Immature natural killer cell (primary cell): ENCODE measurements at regions not wholly inside any gene's neighbourhood (a gene's known extent, or its start where the extent isn't known, plus 50 kb on each side); places are given as distances from the start of the nearest gene placed in this dataset.

Experiments used
- DNase-seq, 3 donors: peaks; one replicate each; pipeline ENCODE4 v3.0.0; 2022; ENCODE audit warnings: mixed read lengths in 1 of 3
- H3K27ac Mint-ChIP-seq, 6 donors: one replicate each; pipeline ENCODE4 v1.8.0; 2020; ENCODE audit warnings: mixed read lengths in 6 of 6, mild to moderate bottlenecking in 5 of 6, inconsistent platforms in 4 of 6, moderate library complexity in 3 of 6
- H3K27me3 Mint-ChIP-seq, 3 donors: one replicate each; pipeline ENCODE4 v1.8.0; 2020 to 2021; ENCODE audit warnings: low read depth in 3 of 3, mild to moderate bottlenecking in 3 of 3, mixed read lengths in 3 of 3, moderate library complexity in 3 of 3, inconsistent platforms in 1 of 3
- H3K36me3 Mint-ChIP-seq, 3 donors: one replicate each; pipeline ENCODE4 v1.8.0; 2020; ENCODE audit warnings: mixed read lengths in 3 of 3, inconsistent platforms in 2 of 3, mild to moderate bottlenecking in 2 of 3
- H3K4me1 Mint-ChIP-seq, 2 donors: one replicate each; pipeline ENCODE4 v1.8.0; 2020; ENCODE audit warnings: inconsistent platforms in 2 of 2, mild to moderate bottlenecking in 2 of 2, mixed read lengths in 2 of 2, moderate library complexity in 1 of 2
- H3K4me3 Mint-ChIP-seq, 5 donors: one replicate each; pipeline ENCODE4 v1.8.0; 2020; ENCODE audit warnings: mild to moderate bottlenecking in 5 of 5, mixed read lengths in 5 of 5, inconsistent platforms in 3 of 5, moderate library complexity in 3 of 5
- H3K9me3 Mint-ChIP-seq, 6 donors: one replicate each; pipeline ENCODE4 v1.8.0; 2020; ENCODE audit warnings: mild to moderate bottlenecking in 6 of 6, mixed read lengths in 6 of 6, inconsistent platforms in 4 of 6, moderate library complexity in 3 of 6

DNA sequence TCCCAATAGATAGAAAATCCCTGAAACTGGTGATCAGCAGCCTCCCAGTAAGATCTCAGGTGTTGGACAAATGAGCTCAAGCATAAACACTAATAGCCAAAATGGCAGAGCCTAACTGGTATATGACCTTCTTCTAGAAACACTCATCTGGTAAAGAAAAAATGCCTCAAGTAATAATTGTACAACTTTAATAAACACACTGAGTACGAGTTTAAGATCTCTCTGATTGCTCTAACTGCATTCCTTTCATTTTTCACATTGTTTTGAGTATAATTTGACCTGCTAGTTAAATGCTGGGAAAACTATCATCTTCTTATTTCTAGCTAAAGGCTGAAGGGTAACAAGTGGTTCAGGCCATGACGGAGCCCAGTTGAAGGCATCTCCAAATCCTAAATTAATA lies 2009.5 kb upstream of the PCDH20 start:
- no peak for DNase-seq
- Mint-ChIP-seq H3K27ac (no peak overlapping the region), H3K36me3 (no peaks in the 10 kb centered on the region), H3K27me3 (no peaks in the 10 kb centered on the region), H3K9me3 (peaks cover 0 to 42% (median 13%) of the 10 kb centered on the region in 6 donors), H3K4me3 (no peak overlapping the region), H3K4me1 (no peaks in the 10 kb centered on the region)

DNA sequence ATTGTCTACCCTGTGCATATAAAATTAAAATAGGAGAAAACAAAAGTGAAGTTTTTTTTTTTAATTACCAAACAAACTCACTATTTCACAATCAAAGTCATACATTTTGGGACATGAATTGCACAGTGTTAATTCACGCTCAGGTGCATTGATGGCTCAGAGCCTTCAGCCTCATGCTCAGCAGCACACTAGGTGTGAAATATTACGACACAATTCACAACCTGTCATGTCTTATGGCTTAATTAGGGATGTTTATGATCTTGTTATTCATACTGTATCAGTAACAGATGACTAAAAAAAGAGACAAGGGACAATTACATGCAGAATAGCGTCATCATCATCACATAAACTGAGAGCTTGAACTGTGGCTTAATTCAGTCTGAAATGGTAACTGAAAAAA lies 2005.5 kb upstream of the PCDH20 start:
- DNase-seq: no peak
- H3K36me3 Mint-ChIP-seq: no peaks in the 10 kb centered on the region
- peaks cover 3 to 55% (median 13%) of the 10 kb centered on the region in 6 donors for H3K9me3 Mint-ChIP-seq
- H3K27ac Mint-ChIP-seq: no peak overlapping the region
- no peak overlapping the region for H3K4me3 Mint-ChIP-seq
- H3K4me1 Mint-ChIP-seq: no peaks in the 10 kb centered on the region
- no peaks in the 10 kb centered on the region for H3K27me3 Mint-ChIP-seq

DNA sequence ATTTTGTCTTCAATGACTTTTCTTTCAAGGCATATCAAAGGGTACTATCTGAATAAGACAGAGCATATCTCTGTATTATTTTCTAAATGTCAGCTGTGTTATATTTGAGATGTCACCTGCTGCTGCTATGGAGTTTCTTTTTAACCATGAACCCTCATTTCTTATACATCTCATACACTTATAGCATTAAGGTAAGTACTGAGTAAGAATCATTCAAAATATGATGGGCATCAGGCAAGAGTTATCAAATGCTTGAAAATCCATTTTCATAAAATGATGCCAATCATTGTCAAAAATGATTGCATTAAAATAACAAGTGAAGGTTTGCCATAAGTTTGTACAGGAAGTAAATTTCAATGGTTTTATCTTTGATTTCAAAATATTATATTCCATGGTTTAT lies 2005.0 kb upstream of the PCDH20 start:
- H3K36me3 Mint-ChIP-seq: no peaks in the 10 kb centered on the region
- peaks cover 3 to 54% (median 13%) of the 10 kb centered on the region in 6 donors for H3K9me3 Mint-ChIP-seq
- no peaks in the 10 kb centered on the region for H3K4me1 Mint-ChIP-seq
- no peak overlapping the region for H3K4me3 Mint-ChIP-seq
- no peak overlapping the region for H3K27ac Mint-ChIP-seq
- no peaks in the 10 kb centered on the region for H3K27me3 Mint-ChIP-seq
- no peak for DNase-seq

GRCh38 chr13:63414247-63414646 lies 1998.6 kb upstream of the PCDH20 start:
- H3K4me3 Mint-ChIP-seq: no peak overlapping the region
- H3K27me3 Mint-ChIP-seq: no peaks in the 10 kb centered on the region
- no peak for DNase-seq

GRCh38 chr13:63409791-63410351 lies 1994.2 kb upstream of the PCDH20 start:
- no peak for DNase-seq

More at GRCh38 chr13:63414247-63414646, 1998.6 kb upstream of the PCDH20 start:
- Mint-ChIP-seq H3K27ac (no peak overlapping the region), H3K36me3 (no peaks in the 10 kb centered on the region), H3K9me3 (peaks cover 3 to 38% (median 17%) of the 10 kb centered on the region in 6 donors), H3K4me1 (no peaks in the 10 kb centered on the region)

GRCh38 chr13:63408331-63409189 lies 1992.9 kb upstream of the PCDH20 start:
- no peak for DNase-seq
- H3K4me3 Mint-ChIP-seq: no peak overlapping the region
- H3K9me3 Mint-ChIP-seq: peaks cover 4 to 46% (median 19%) of the 10 kb centered on the region in 6 donors
- H3K4me1 Mint-ChIP-seq: no peaks in the 10 kb centered on the region
- H3K36me3 Mint-ChIP-seq: no peaks in the 10 kb centered on the region
- H3K27me3 Mint-ChIP-seq: no peaks in the 10 kb centered on the region
- no peak overlapping the region for H3K27ac Mint-ChIP-seq

More at GRCh38 chr13:63409791-63410351, 1994.2 kb upstream of the PCDH20 start:
- H3K27me3 Mint-ChIP-seq: no peaks in the 10 kb centered on the region
- no peaks in the 10 kb centered on the region for H3K36me3 Mint-ChIP-seq
- no peaks in the 10 kb centered on the region for H3K4me1 Mint-ChIP-seq
- no peak overlapping the region for H3K27ac Mint-ChIP-seq
- H3K9me3 Mint-ChIP-seq: peaks cover 4 to 45% (median 19%) of the 10 kb centered on the region in 6 donors
- no peak overlapping the region for H3K4me3 Mint-ChIP-seq

DNA sequence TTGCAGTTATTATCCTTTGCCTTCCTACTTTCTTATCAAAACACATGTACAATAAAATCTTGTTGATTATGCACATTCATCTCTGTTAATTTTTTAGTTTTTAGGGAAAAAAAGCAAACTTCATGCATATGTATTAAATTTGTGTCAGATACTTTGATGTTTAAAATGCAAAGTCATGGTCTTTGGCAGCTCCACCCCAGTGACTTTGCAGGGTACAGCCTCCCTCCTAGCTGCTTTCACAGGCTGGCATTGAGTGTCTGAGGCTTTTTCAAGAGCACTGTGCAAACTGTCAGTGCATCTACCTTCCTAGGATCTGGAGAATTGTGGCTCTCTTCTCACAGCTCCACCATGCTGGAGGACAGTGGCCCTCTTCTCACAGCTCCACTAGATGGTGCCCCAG lies 1988.1 kb upstream of the PCDH20 start:
- Mint-ChIP-seq H3K27ac (no peak overlapping the region), H3K4me3 (no peak overlapping the region), H3K4me1 (no peaks in the 10 kb centered on the region), H3K27me3 (no peaks in the 10 kb centered on the region), H3K9me3 (peaks cover 10 to 57% (median 29%) of the 10 kb centered on the region in 6 donors), H3K36me3 (no peaks in the 10 kb centered on the region)
- DNase-seq: no peak

DNA sequence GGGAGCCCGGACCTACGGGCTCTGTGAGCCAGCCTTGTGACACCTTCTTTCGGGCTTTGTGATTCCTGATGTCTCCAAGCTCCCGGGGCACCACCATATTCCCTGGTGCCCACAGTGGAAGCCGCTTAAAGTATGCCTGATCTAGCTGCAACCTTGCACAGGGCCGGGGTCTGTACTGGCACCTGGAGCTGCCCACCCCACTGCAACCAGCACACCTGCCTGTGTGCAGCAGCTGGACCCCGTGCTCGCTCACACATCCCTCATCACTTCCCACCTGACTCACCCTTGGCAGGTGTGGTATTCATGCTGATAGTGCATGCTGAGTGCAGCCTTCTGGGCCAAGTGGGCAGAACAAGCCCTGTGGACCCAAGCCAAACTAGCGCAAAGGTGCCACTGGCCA lies 1981.1 kb upstream of the PCDH20 start:
- DNase-seq: no peak
- Mint-ChIP-seq H3K4me1 (no peaks in the 10 kb centered on the region), H3K36me3 (no peaks in the 10 kb centered on the region), H3K27ac (no peak overlapping the region), H3K27me3 (no peaks in the 10 kb centered on the region), H3K9me3 (peaks cover under 1 to 17% (median 14%) of the 10 kb centered on the region in 6 donors), H3K4me3 (no peak overlapping the region)

DNA sequence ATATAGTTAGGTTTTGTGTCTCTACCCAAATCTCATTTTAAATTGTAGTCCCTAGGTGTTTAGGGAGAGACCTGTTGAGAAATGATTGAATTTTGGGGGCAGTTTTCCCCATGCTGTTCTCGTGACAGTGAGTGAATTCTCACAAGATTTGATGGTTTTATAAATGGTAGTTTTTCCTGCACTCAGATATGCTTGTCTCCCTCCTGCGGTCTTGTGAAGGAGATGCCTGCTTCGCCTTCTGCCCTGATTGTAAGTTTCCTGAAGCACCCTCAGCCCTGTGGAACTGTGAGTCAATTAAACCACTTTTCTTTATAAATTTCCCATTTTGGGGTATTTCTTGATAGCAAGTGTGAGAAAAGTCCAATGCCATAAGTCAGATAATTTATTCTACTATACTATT lies 1977.5 kb upstream of the PCDH20 start:
- Mint-ChIP-seq H3K27ac (no peak overlapping the region), H3K36me3 (peaks cover 0 to 4% (median 0%) of the 10 kb centered on the region in 3 donors), H3K4me1 (no peaks in the 10 kb centered on the region), H3K4me3 (no peak overlapping the region), H3K27me3 (peaks cover 0 to 1% (median 0%) of the 10 kb centered on the region in 3 donors), H3K9me3 (peaks cover 2 to 26% (median 12%) of the 10 kb centered on the region in 6 donors)
- no peak for DNase-seq

DNA sequence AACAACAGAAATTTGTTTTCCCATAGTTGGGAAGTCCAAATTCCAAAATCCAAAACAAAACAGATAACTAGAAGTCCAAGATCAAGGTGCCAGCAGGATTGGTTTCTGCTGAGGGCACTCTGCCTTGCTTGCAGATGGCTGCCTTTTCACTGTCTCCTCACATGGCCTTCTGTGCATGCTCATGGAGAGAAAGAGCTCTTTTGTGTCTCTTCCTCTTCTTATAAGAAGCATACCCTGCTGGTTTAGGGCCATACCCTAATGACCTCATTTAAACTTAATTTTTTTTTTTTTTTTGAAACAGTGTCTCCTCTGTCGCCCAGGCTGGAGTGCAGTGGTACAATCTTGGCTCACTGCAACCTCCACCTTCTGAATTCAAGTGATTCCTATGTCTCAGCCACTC lies 1974.1 kb upstream of the PCDH20 start:
- H3K4me3 Mint-ChIP-seq: no peak overlapping the region
- H3K27ac Mint-ChIP-seq: no peak overlapping the region
- H3K36me3 Mint-ChIP-seq: peaks cover 0 to 4% (median 4%) of the 10 kb centered on the region in 3 donors
- H3K27me3 Mint-ChIP-seq: peaks cover 0 to 1% (median 0%) of the 10 kb centered on the region in 3 donors
- no peak for DNase-seq
- peaks cover 6 to 30% (median 24%) of the 10 kb centered on the region in 6 donors for H3K9me3 Mint-ChIP-seq
- H3K4me1 Mint-ChIP-seq: no peaks in the 10 kb centered on the region

- peaks cover 0 to 13% (median 4%) of the 10 kb centered on the region in 3 donors for H3K36me3 Mint-ChIP-seq
- H3K4me1 Mint-ChIP-seq: no peaks in the 10 kb centered on the region
- no peak for DNase-seq
- peaks cover 14 to 55% (median 30%) of the 10 kb centered on the region in 6 donors for H3K9me3 Mint-ChIP-seq
- H3K27me3 Mint-ChIP-seq: no peaks in the 10 kb centered on the region
- no peak overlapping the region for H3K27ac Mint-ChIP-seq
- H3K4me3 Mint-ChIP-seq: no peak overlapping the region
Observed at GRCh38 chr13:63381078-63381859, 1965.6 kb upstream of the PCDH20 start.

- no peak for DNase-seq
- peaks cover 9 to 60% (median 30%) of the 10 kb centered on the region in 6 donors for H3K9me3 Mint-ChIP-seq
- no peaks in the 10 kb centered on the region for H3K27me3 Mint-ChIP-seq
- no peaks in the 10 kb centered on the region for H3K4me1 Mint-ChIP-seq
- no peak overlapping the region for H3K4me3 Mint-ChIP-seq
- peaks cover 0 to 12% (median 4%) of the 10 kb centered on the region in 3 donors for H3K36me3 Mint-ChIP-seq
- H3K27ac Mint-ChIP-seq: no peak overlapping the region
Observed at GRCh38 chr13:63377986-63378385, 1962.3 kb upstream of the PCDH20 start.

- H3K9me3 Mint-ChIP-seq: peaks cover 11 to 33% (median 23%) of the 10 kb centered on the region in 6 donors
- no peak for DNase-seq
- H3K27me3 Mint-ChIP-seq: no peaks in the 10 kb centered on the region
- H3K4me1 Mint-ChIP-seq: no peaks in the 10 kb centered on the region
- no peak overlapping the region for H3K4me3 Mint-ChIP-seq
- no peak overlapping the region for H3K27ac Mint-ChIP-seq
- peaks cover 0 to 3% (median 0%) of the 10 kb centered on the region in 3 donors for H3K36me3 Mint-ChIP-seq
Observed at GRCh38 chr13:63370101-63370500, 1954.5 kb upstream of the PCDH20 start.
